CD14-positive monocyte (primary cell): ENCODE measurements at regions not wholly inside any gene's neighbourhood (a gene's known extent, or its start where the extent isn't known, plus 50 kb on each side); places are given as distances from the start of the nearest gene placed in this dataset.

Source experiments
- DNase-seq, 3 donors: peaks; one replicate each; pipeline ENCODE4 v3.0.0-alpha.2; 2011 to 2022
- H2AFZ ChIP-seq: 2 replicates; pipeline ENCODE4 v1.6.0; 2012; ENCODE audit warnings: mild to moderate bottlenecking, low read depth, low read length, inconsistent platforms; ENCODE audit not compliant: insufficient read depth, poor library complexity, severe bottlenecking
- H3K27ac ChIP-seq, 2 donors: 1 replicate in 1 of 2; 2 replicates in 1 of 2; pipeline ENCODE4 v1.5.1; 2012 to 2013; ENCODE audit warnings: low read length in 2 of 2, control low read depth in 1 of 2, inconsistent platforms in 1 of 2, low read depth in 1 of 2, mild to moderate bottlenecking in 1 of 2
- H3K27me3 ChIP-seq, 2 donors: one replicate each; pipeline versions ENCODE4 v1.6.0 to v1.6.1; 2011 to 2013; ENCODE audit warnings: low read length in 2 of 2; ENCODE audit not compliant: control insufficient read depth in 2 of 2, insufficient read depth in 2 of 2
- H3K36me3 ChIP-seq, 2 donors: replicated peaks in 1 of 2; 1 replicate in 1 of 2; 2 replicates in 1 of 2; pipeline versions ENCODE4 v1.5.1 to v1.6.1; 2012 to 2013; ENCODE audit warnings: low read length in 2 of 2, control low read depth in 1 of 2, inconsistent platforms in 1 of 2, mild to moderate bottlenecking in 1 of 2; ENCODE audit not compliant: insufficient read depth in 2 of 2, control insufficient read depth in 1 of 2
- H3K4me1 ChIP-seq, 2 donors: 1 replicate in 1 of 2; 2 replicates in 1 of 2; pipeline versions ENCODE4 v1.5.1 to v1.6.1; 2012 to 2013; ENCODE audit warnings: low read length in 2 of 2, control low read depth in 1 of 2, inconsistent platforms in 1 of 2, mild to moderate bottlenecking in 1 of 2, moderate library complexity in 1 of 2; ENCODE audit not compliant: insufficient read depth in 2 of 2, control insufficient read depth in 1 of 2
- H3K4me2 ChIP-seq: replicated peaks from 2 replicates; pipeline ENCODE3; 2012; ENCODE audit warnings: low read length, moderate library complexity, mild to moderate bottlenecking; ENCODE audit not compliant: poor library complexity, severe bottlenecking; ENCODE audit errors: extremely low read depth
- H3K4me3 ChIP-seq, 3 experiments: fragments of 200-600 bp in 1 of 3; sonication (generic) in 1 of 3; replicated peaks in 1 of 3; 1 replicate in 2 of 3; 2 replicates in 1 of 3; pipeline ENCODE4 v1.5.1; 2011 to 2013; ENCODE audit warnings: low read length in 3 of 3, mild to moderate bottlenecking in 3 of 3, control low read depth in 2 of 3, low read depth in 2 of 3, inconsistent platforms in 1 of 3, moderate library complexity in 1 of 3
- H3K79me2 ChIP-seq: 2 replicates; pipeline ENCODE4 v1.6.0; 2012; ENCODE audit warnings: mild to moderate bottlenecking, control low read depth, inconsistent platforms, low read length, moderate library complexity; ENCODE audit not compliant: insufficient read depth
- H3K9ac ChIP-seq: 2 replicates; pipeline ENCODE4 v1.6.0; 2017; ENCODE audit warnings: low read length, mild to moderate bottlenecking; ENCODE audit not compliant: insufficient read depth, poor library complexity, severe bottlenecking
- H3K9me3 ChIP-seq, 2 donors: replicated peaks in 1 of 2; 1 replicate in 1 of 2; 2 replicates in 1 of 2; pipeline versions ENCODE4 v1.5.1 to v1.6.1; 2012 to 2013; ENCODE audit warnings: low read length in 2 of 2, control low read depth in 1 of 2; ENCODE audit not compliant: control insufficient read depth in 1 of 2, insufficient read depth in 1 of 2
- H4K20me1 ChIP-seq: 2 replicates; pipeline ENCODE4 v1.6.0; 2012; ENCODE audit warnings: mild to moderate bottlenecking, low read length, control low read depth, moderate library complexity; ENCODE audit not compliant: insufficient read depth
- H3K27ac Mint-ChIP-seq, 7 donors: one replicate each; pipeline ENCODE4 v1.8.0; 2020; ENCODE audit warnings: mild to moderate bottlenecking in 7 of 7, mixed read lengths in 7 of 7, moderate library complexity in 6 of 7, inconsistent platforms in 2 of 7
- H3K27me3 Mint-ChIP-seq, 3 donors: one replicate each; pipeline ENCODE4 v1.8.0; 2021 to 2022; ENCODE audit warnings: low read depth in 3 of 3, mild to moderate bottlenecking in 3 of 3, mixed read lengths in 3 of 3, moderate library complexity in 3 of 3, inconsistent platforms in 1 of 3
- H3K36me3 Mint-ChIP-seq, 2 donors: one replicate each; pipeline ENCODE4 v1.8.0; 2020; ENCODE audit warnings: mixed read lengths in 2 of 2, inconsistent platforms in 1 of 2, mild to moderate bottlenecking in 1 of 2
- H3K4me1 Mint-ChIP-seq: one replicate; pipeline ENCODE4 v1.8.0; 2020; ENCODE audit warnings: mild to moderate bottlenecking, mixed read lengths
- H3K4me3 Mint-ChIP-seq, 2 donors: one replicate each; pipeline ENCODE4 v1.8.0; 2020; ENCODE audit warnings: mild to moderate bottlenecking in 2 of 2, mixed read lengths in 2 of 2, moderate library complexity in 1 of 2
- H3K9me3 Mint-ChIP-seq, 7 donors: one replicate each; pipeline ENCODE4 v1.8.0; 2020 to 2022; ENCODE audit warnings: mixed read lengths in 7 of 7, mild to moderate bottlenecking in 6 of 7, moderate library complexity in 6 of 7, inconsistent platforms in 2 of 7
- WGBS: methylation state at CpG from one replicate; pipeline ENCODE4 v1.1.5; 2013; ENCODE audit warnings: missing lambda C conversion rate; ENCODE audit not compliant: insufficient coverage; 5-methylcytosine and 5-hydroxymethylcytosine counted together
- intact Hi-C, 2 donors: fragments of 100-400 bp; cut with micrococcal nuclease; formaldehyde crosslinking; loops; one replicate each; pipeline versions ENCODE4 v1.15.0 to v1.15.1; 2023
- TF ChIP-seq, protein P1 (sequence below): fragments of 200-600 bp; IDR thresholded peaks from one replicate; pipeline ENCODE4 v1.8.0; 2022; ENCODE audit warnings: antibody characterized with exemption, mild to moderate bottlenecking

DNA sequence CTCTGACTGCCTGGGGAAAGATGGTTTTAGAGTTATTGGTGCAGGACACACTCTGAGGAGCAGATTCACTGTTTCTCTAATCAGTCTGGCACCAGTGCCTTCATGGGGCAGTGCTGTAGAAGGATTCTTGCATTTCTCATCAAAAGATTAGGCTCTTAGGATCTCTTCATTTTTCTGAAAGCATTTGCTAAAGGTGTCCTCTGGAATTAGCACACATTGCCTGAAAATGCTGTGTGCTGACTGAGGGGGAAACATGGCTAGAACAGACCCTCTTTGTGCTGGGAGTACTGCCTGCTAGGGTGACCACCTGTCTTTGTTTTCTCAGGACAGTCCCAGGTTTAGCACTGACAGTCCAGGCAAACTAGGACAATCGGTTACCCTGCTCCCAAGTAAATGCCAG is 301.0 kb downstream of the PTEN start:
- peaks cover 29% of the 10 kb centered on the region for H3K4me1 Mint-ChIP-seq
- Histone ChIP-seq H3K9ac (no peak overlapping the region), H3K4me2 (no peak overlapping the region), H3K27ac (no peak overlapping the region), H3K4me3 (no peak overlapping the region), H3K79me2 (no peaks in the 10 kb centered on the region), H3K36me3 (no peaks in the 10 kb centered on the region), H2AFZ (no peak overlapping the region), H4K20me1 (no peaks in the 10 kb centered on the region), H3K9me3 (no peaks in the 10 kb centered on the region), H3K4me1 (peaks cover 9 to 14% of the 10 kb centered on the region in 2 donors), H3K27me3 (no peaks in the 10 kb centered on the region)
- H3K9me3 Mint-ChIP-seq = peaks cover 2 to 10% (median 5%) of the 10 kb centered on the region in 7 donors
- no peak for DNase-seq
- H3K36me3 Mint-ChIP-seq = no peaks in the 10 kb centered on the region
- H3K4me3 Mint-ChIP-seq = no peak overlapping the region
- no CpG with 5 or more reads among the region's 1 CpG for WGBS
- peaks cover 0 to 2% (median 0%) of the 10 kb centered on the region in 3 donors for H3K27me3 Mint-ChIP-seq
- TF ChIP-seq, protein P1, sequence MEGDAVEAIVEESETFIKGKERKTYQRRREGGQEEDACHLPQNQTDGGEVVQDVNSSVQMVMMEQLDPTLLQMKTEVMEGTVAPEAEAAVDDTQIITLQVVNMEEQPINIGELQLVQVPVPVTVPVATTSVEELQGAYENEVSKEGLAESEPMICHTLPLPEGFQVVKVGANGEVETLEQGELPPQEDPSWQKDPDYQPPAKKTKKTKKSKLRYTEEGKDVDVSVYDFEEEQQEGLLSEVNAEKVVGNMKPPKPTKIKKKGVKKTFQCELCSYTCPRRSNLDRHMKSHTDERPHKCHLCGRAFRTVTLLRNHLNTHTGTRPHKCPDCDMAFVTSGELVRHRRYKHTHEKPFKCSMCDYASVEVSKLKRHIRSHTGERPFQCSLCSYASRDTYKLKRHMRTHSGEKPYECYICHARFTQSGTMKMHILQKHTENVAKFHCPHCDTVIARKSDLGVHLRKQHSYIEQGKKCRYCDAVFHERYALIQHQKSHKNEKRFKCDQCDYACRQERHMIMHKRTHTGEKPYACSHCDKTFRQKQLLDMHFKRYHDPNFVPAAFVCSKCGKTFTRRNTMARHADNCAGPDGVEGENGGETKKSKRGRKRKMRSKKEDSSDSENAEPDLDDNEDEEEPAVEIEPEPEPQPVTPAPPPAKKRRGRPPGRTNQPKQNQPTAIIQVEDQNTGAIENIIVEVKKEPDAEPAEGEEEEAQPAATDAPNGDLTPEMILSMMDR = no peak
- H3K27ac Mint-ChIP-seq = no peak overlapping the region
- intact Hi-C loops = no loop called here

DNA sequence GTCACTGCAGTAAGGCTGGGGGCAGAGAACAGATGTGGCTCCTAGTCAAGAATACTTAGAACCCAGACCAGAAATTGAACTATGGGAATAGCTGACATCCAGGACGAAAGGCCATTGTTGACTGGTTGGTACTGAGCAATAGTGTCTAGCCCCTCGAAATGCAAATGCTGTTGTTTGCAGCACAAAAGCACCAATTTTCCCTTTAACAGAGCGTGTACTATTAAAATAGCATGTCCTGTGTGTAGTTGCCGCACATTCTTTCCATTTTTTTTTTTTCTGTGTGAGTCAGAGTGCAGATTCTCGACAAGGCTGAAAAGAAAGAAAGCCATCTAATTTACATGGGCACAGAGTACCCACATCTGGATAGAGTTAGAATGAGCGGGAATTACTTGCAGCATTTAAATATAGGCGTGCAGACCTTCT is 302.4 kb downstream of the PTEN start:
- Mint-ChIP-seq H3K4me1 (peaks cover 25% of the 10 kb centered on the region), H3K36me3 (no peaks in the 10 kb centered on the region), H3K9me3 (peaks cover 4 to 14% (median 7%) of the 10 kb centered on the region in 7 donors), H3K27ac (no peak overlapping the region), H3K4me3 (no peak overlapping the region), H3K27me3 (peaks cover 0 to 2% (median 0%) of the 10 kb centered on the region in 3 donors)
- Histone ChIP-seq H3K4me1 (peaks cover 9 to 14% of the 10 kb centered on the region in 2 donors), H3K79me2 (no peaks in the 10 kb centered on the region), H3K9me3 (no peaks in the 10 kb centered on the region), H3K27me3 (no peaks in the 10 kb centered on the region), H2AFZ (no peak overlapping the region), H3K36me3 (no peaks in the 10 kb centered on the region), H3K4me2 (no peak overlapping the region), H3K9ac (no peak overlapping the region), H3K27ac (no peak overlapping the region), H3K4me3 (no peak overlapping the region), H4K20me1 (no peaks in the 10 kb centered on the region)
- no peak for DNase-seq
- 90% methylated on average over 3 of the region's 7 CpGs for WGBS
- TF ChIP-seq, protein P1 = no peak
- intact Hi-C loops = no loop called here
